K562 (cell line): ENCODE measurements at regions not wholly inside any gene's neighbourhood (a gene's known extent, or its start where the extent isn't known, plus 50 kb on each side); places are given as distances from the start of the nearest gene placed in this dataset. TPM values are rescaled to one million over a fixed set of nuclear protein-coding genes. Genes with fewer than 3 reads are reported as not detected.

Source experiments
- ATAC-seq: fragments of 200-7000 bp; cut with Tn5 transposase; 3 replicates; pipeline ENCODE4 v1.9.1; 2020; ENCODE audit warnings: moderate library complexity
- BruUV-seq: library from RNA; stranded (reverse); fragments of 400-500 nt; replicated peaks from 2 replicates; lab custom pipeline; 2021; lab: Mats Ljungman, UMichigan
- CTCF ChIA-PET: fragments of 300-600 bp; formaldehyde crosslinking; extraction: SDS; loops from one replicate; lab custom pipeline; 2021; ENCODE audit warnings: low intra/inter-chr PET ratio; lab: Yijun Ruan, JAX
- POLR2A ChIA-PET: fragments of 300-600, 350-650 bp; sonication (Branson Sonifier 250); formaldehyde crosslinking; extraction: SDS; loops from one replicate; lab custom pipeline; 2021; ENCODE audit warnings: antibody characterized with exemption, inconsistent platforms; lab: Yijun Ruan, JAX
- DNase-seq, 4 experiments: peaks; one replicate each; pipeline versions ENCODE4 v3.0.0 to v3.0.0-alpha.2; 2011 to 2018; ENCODE audit warnings: low spot score in 3 of 4, mixed read lengths in 3 of 4; ENCODE audit errors: extremely low read depth in 1 of 4
- FAIRE-seq: peaks from 2 replicates; lab custom pipeline; 2011; peaks lifted over from hg19 to GRCh38; lab: Jason Lieb, UNC
- H2AFZ ChIP-seq: 2 replicates; pipeline ENCODE4 v1.6.0; 2011; ENCODE audit warnings: low read depth, low read length, control low read depth, inconsistent platforms
- H3K27ac ChIP-seq: fragments of 200-600 bp; 3 replicates; pipeline ENCODE4 v1.8.0; 2011; ENCODE audit warnings: low read depth, mild to moderate bottlenecking, control low read depth, inconsistent platforms, low read length, moderate library complexity, mixed read lengths; ENCODE audit errors: extremely low read depth
- H3K27me3 ChIP-seq, 2 experiments: fragments of 300-600 bp in 1 of 2; 2 replicates in 1 of 2; 3 replicates in 1 of 2; pipeline versions ENCODE4 v1.6.0 to v1.8.0; 2011; ENCODE audit warnings: inconsistent platforms in 2 of 2, low read length in 2 of 2, mild to moderate bottlenecking in 1 of 2, mixed read lengths in 1 of 2, moderate library complexity in 1 of 2; ENCODE audit not compliant: control insufficient read depth in 2 of 2, insufficient read depth in 2 of 2
- H3K36me3 ChIP-seq: fragments of 300-600 bp; 3 replicates; pipeline ENCODE4 v1.8.0; 2011; ENCODE audit warnings: mild to moderate bottlenecking, low read length, inconsistent platforms; ENCODE audit not compliant: control insufficient read depth, insufficient read depth
- H3K4me1 ChIP-seq, 2 experiments: fragments of 200-600 bp in 1 of 2; replicated peaks in 1 of 2; 2 replicates in 1 of 2; 3 replicates in 1 of 2; pipeline versions ENCODE4 v1.5.1 to v1.8.0; 2011; ENCODE audit warnings: inconsistent platforms in 2 of 2, low read length in 2 of 2, mild to moderate bottlenecking in 1 of 2, mixed read lengths in 1 of 2, moderate library complexity in 1 of 2; ENCODE audit not compliant: control insufficient read depth in 2 of 2, insufficient read depth in 2 of 2
- H3K4me2 ChIP-seq: 2 replicates; pipeline ENCODE4 v1.6.1; 2011; ENCODE audit warnings: low read length, control low read depth, inconsistent platforms, mixed read lengths; ENCODE audit not compliant: insufficient read depth
- H3K4me3 ChIP-seq: fragments of 200-600 bp; sonication (generic), shearing (Covaris generic); 2 replicates; pipeline ENCODE4 v1.5.1; 2016; ENCODE audit warnings: control low read depth, inconsistent platforms
- H3K79me2 ChIP-seq: fragments of 200-600 bp; 3 replicates; pipeline ENCODE4 v1.8.0; 2011; ENCODE audit warnings: low read length, inconsistent platforms; ENCODE audit not compliant: control insufficient read depth, insufficient read depth
- H3K9ac ChIP-seq, 2 experiments: 2 replicates each; pipeline versions ENCODE4 v1.6.0 to v1.6.1; 2011; ENCODE audit warnings: low read depth in 2 of 2, low read length in 2 of 2, control low read depth in 1 of 2, inconsistent platforms in 1 of 2, mild to moderate bottlenecking in 1 of 2, mixed read lengths in 1 of 2; ENCODE audit not compliant: insufficient read depth in 1 of 2
- H3K9me1 ChIP-seq: one replicate; pipeline ENCODE4 v1.6.0; 2011; ENCODE audit warnings: inconsistent platforms, mild to moderate bottlenecking, low read length, moderate library complexity; ENCODE audit not compliant: control insufficient read depth, insufficient read depth
- H3K9me3 ChIP-seq: replicated peaks from 2 replicates; pipeline ENCODE4 v1.5.1; 2011; ENCODE audit warnings: low read depth, low read length, inconsistent platforms; ENCODE audit not compliant: control insufficient read depth, insufficient read depth
- H4K20me1 ChIP-seq: replicated peaks from 2 replicates; pipeline ENCODE4 v1.6.1; 2011; ENCODE audit warnings: low read length, inconsistent platforms, mixed read lengths; ENCODE audit not compliant: control insufficient read depth, insufficient read depth
- MAFF ChIP-seq: IDR thresholded peaks from 2 replicates; pipeline ENCODE4 v1.6.1; 2012; ENCODE audit warnings: low read length, improper control_type of control experiment
- NELFE ChIP-seq: IDR thresholded peaks from 2 replicates; pipeline ENCODE4 v1.6.1; 2011; ENCODE audit warnings: mild to moderate bottlenecking; ENCODE audit not compliant: insufficient read depth, insufficient read length
- NFIC ChIP-seq: fragments of 450-650 bp; IDR thresholded peaks from 2 replicates; pipeline ENCODE4 v1.6.1; 2017; ENCODE audit warnings: mild to moderate bottlenecking, inconsistent platforms
- RBM14 ChIP-seq: fragments of 200-400 bp; formaldehyde crosslinking; IDR thresholded peaks from 2 replicates; pipeline ENCODE4 v1.6.1; 2018; ENCODE audit warnings: low read depth, mild to moderate bottlenecking, low read length, moderate library complexity, borderline replicate concordance; ENCODE audit not compliant: insufficient read depth
- SRSF9 ChIP-seq: fragments of 200-400 bp; formaldehyde crosslinking; IDR thresholded peaks from 2 replicates; pipeline ENCODE4 v1.6.1; 2017; ENCODE audit warnings: low read depth, low read length, borderline replicate concordance
- TSC22D4 ChIP-seq: fragments of 450-650 bp; IDR thresholded peaks from 2 replicates; pipeline ENCODE4 v1.6.1; 2016; ENCODE audit warnings: missing genetic modification characterization, missing biosample characterization, control low read depth
- ZBTB34 ChIP-seq: fragments of 250-450 bp; sonication (Bioruptor Pico); IDR thresholded peaks from 2 replicates; pipeline ENCODE4 v1.8.0; 2021; ENCODE audit warnings: mild to moderate bottlenecking, moderate library complexity
- ZC3H4 ChIP-seq: sonication (generic); formaldehyde crosslinking; IDR thresholded peaks from 2 replicates; pipeline ENCODE4 v1.9.0; 2021; ENCODE audit warnings: missing genetic modification reagents, borderline replicate concordance
- ZNF121 ChIP-seq: sonication (generic); formaldehyde crosslinking; conservative IDR thresholded peaks from 2 replicates; pipeline ENCODE4 v1.8.0; 2022; ENCODE audit warnings: missing genetic modification reagents
- ZNF184 ChIP-seq: sonication (generic); formaldehyde crosslinking; IDR thresholded peaks from 2 replicates; pipeline ENCODE4 v1.5.0; 2020; ENCODE audit warnings: missing genetic modification reagents
- ZNF282 ChIP-seq: sonication (generic); formaldehyde crosslinking; IDR thresholded peaks from 2 replicates; pipeline ENCODE4 v1.8.1; 2023; ENCODE audit warnings: missing genetic modification reagents
- ZNF778 ChIP-seq: fragments of 450-650 bp; formaldehyde crosslinking; IDR thresholded peaks from 2 replicates; pipeline ENCODE4 v1.4.0; 2020; ENCODE audit warnings: mild to moderate bottlenecking, moderate library complexity
- in situ Hi-C: fragments of 300-500 bp; cut with MboI; formaldehyde crosslinking; loops from 4 replicates; pipeline ENCODE4 v1.15.0; 2018; ENCODE audit warnings: inconsistent platforms, mixed read lengths
- intact Hi-C: fragments of 100-400 bp; cut with micrococcal nuclease; formaldehyde crosslinking; loops from 2 replicates; pipeline ENCODE4 v1.14.2; 2022
- small RNA-seq: library from RNA; depleted of rRNA; stranded (forward); fragments of <200 nt; gene quantifications from one replicate; pipeline ENCODE3, GENCODE V24; 2014

GRCh38 chr3:35562141-35562540 is 77.2 kb upstream of the ARPP21 start (continued):
- TF ChIP-seq ZNF184 (CRISPR knock-in tag), result no peak
- TF ChIP-seq ZNF121 (CRISPR knock-in tag), result no peak
- no peak for TF ChIP-seq SRSF9
- no peak for TF ChIP-seq ZBTB34 (CRISPR knock-in tag)
- no peak for TF ChIP-seq TSC22D4 (tag)

- no peak overlapping the region for H2AFZ ChIP-seq
- no peaks in the 10 kb centered on the region for H3K9me1 ChIP-seq
- no peaks in the 10 kb centered on the region for H3K36me3 ChIP-seq
- H3K9me3 ChIP-seq, result no peaks in the 10 kb centered on the region; the same call in 1 of the 2 replicates
- H4K20me1 ChIP-seq, result no peaks in the 10 kb centered on the region
- no peak overlapping the region for H3K9ac ChIP-seq
- no peak for DNase-seq
- POLR2A ChIA-PET, result interaction anchor here (1.0 kb wide), 1 partner anchor 9 kb away, joined by 3 read pairs; no protein-coding TSS in a partner anchor
- H3K27me3 ChIP-seq, result no peaks in the 10 kb centered on the region
- FAIRE-seq, result no peak
- no TSS peak for BruUV-seq
- CTCF ChIA-PET, result no interaction called here
- no peak overlapping the region for H3K4me3 ChIP-seq
- TF ChIP-seq MAFF (no peak), ZNF778 (CRISPR knock-in tag) (no peak), ZNF282 (CRISPR knock-in tag) (no peak), NELFE (no peak), NFIC (no peak), ZC3H4 (CRISPR knock-in tag) (no peak), RBM14 (no peak)
- H3K4me2 ChIP-seq, result no peak overlapping the region
- H3K27ac ChIP-seq, result no peak overlapping the region
- ATAC-seq, result no peak
- no peaks in the 10 kb centered on the region for H3K79me2 ChIP-seq
- in situ Hi-C loops, result no loop called here
- intact Hi-C loops, result no loop called here
- H3K4me1 ChIP-seq, result no peaks in the 10 kb centered on the region
These were observed 74.3 kb upstream of the ARPP21 start for GRCh38 chr3:35565048-35565447.

Small RNAs in the stretch of these regions (small RNA-seq; reads per million reads assigned to genes)
- gene RNU6-243P, result not detected
